NCI-H2227 (cell line): ENCODE measurements at regions not wholly inside any gene's neighbourhood (a gene's known extent, or its start where the extent isn't known, plus 50 kb on each side); places are given as distances from the start of the nearest gene placed in this dataset.

Experiments used
- DNase-seq: peaks from one replicate; lab custom pipeline; 2025; ENCODE audit not compliant: unreplicated experiment; lab: John Stamatoyannopoulos, UW

DNA sequence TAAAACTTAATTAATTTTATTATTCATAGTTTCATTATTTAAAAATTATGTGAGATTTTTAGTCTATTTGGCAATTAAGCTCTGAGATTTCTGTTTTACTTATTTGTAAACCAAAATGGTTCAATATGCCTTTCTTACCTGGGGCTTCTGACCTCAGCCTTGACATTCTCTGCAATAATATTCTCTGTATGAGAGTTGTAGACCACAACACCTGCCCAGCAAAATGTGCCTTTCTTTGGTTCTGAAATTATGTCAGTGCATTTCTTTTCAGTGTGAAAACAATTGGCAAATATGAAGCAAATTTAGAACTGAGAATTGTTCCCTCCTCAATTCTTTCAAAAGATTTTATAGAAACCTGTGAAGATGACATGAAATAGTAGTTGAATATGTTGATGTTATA, 426.4 kb upstream of the FZD8 start:
- no peak for DNase-seq

- no peak for DNase-seq
These were observed 425.7 kb upstream of the FZD8 start for GRCh38 chr10:36067748-36068147.

DNA sequence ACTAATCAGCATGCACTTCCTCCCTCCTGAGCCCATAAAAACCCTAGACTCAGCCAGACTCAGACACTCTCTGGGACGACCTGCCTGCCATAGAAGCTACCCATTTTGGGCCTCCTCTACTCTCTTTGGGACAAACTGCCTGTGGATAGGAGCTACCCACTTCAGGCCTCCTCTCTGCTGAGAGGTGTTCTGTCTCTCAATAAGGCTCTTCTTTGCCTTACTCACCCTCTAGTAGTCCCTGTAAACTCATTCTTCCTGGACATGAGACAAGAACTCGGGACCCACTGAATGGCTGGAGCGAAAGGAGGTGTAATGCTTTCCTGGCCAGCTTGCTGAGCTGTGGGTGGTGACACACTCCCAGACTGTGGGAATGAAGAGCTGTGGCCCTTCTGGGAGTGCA, 424.8 kb upstream of the FZD8 start:
- DNase-seq: no peak

GRCh38 chr10:36066102-36066501, 424.0 kb upstream of the FZD8 start:
- no peak for DNase-seq

DNA sequence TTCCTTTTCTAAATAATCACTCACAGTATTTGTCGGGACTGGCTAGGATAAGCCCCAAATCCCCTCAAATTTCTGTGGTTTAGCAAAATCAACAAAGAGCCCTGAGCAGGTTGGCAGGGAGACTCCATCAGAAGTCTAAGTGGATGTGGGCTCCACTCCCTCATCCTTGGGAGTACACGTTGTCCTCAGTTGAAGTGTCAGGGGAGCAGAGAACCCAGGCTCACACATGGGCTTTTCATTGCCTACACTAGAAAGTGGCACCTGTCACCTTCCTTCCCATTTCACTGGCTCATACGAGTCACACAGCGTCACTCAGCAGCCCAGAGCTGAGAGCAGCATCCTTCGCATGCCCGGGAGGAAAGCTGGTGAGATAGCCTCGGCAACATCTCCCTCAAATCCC, 421.3 kb upstream of the FZD8 start:
- no peak for DNase-seq

GRCh38 chr10:36057731-36058130, 415.6 kb upstream of the FZD8 start:
- no peak for DNase-seq

GRCh38 chr10:36057180-36057579, 415.1 kb upstream of the FZD8 start:
- DNase-seq: no peak

DNA sequence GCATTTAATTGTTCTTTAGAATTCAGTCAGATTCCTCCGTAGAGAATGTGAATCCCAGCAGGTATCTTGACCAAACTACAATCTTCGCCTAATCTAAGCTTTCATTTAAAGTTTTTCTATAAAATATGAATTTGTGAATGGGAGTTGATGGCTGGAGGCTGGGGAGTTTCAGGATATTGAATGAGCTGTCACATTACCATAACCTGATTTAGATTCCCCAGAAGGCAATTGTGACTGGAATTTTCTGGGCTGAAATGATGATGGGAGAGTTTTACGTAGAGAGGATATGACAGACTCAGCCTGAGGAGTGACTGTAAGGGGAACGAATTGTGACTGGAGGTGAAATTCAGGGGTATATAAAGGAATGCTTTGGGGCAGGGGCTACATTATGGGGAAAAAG, 411.7 kb upstream of the FZD8 start:
- DNase-seq: no peak

GRCh38 chr10:36053271-36053670, 411.2 kb upstream of the FZD8 start:
- no peak for DNase-seq

- no peak for DNase-seq
These were observed 409.4 kb upstream of the FZD8 start for GRCh38 chr10:36051500-36051991.

DNA sequence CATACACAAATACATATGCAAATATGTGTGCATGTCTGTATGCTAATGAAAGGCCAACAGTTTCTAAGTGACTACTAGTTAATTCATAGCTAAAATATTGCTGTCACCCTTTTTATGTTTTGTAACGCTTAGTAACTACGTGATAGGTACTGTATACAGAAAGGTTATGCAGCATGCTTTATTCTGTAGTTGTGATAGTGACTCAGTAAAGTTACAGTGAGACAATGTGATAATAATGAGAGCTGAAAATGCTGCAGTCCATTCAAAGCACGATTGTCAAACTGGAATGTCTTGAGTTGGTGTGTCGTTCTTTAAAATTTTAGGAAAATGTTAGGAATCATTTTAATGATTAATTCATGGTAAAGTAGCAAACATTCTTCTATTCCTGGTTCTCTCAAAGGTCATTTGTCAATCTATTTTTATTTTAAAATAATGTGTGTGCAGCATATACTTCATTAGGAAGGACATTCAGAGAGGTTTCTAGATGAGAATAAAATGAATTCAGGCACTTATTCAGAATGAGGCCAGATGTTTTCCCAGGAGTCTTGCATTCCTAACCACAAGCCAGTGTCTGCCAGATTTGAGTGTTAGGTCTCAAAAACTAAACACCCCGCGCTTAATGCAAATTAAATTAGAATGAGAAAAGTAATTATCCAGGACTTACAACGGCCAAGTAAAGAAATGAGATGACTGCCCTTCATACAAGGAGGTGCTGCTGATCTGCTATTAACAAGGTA, 408.8 kb upstream of the FZD8 start:
- DNase-seq: no peak

DNA sequence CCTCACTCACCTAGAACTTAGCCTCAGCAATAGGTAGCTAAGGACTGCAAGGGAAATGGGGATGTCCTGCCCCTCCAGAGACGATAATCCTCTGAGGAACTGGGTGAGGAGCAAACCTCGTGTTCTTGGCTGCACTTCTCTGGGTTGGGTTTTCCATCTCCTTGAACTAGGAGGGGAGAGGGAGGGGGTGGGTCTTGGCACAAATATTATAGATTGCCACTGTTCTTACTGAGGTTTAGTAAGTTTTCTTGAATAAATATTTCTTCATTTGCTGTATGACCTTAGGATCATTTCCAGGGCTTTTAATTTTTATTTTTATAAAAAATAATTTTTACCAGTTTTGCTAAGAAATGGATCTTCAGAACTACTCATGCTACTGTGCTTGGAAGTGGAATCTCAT, 406.7 kb upstream of the FZD8 start:
- DNase-seq: no peak

DNA sequence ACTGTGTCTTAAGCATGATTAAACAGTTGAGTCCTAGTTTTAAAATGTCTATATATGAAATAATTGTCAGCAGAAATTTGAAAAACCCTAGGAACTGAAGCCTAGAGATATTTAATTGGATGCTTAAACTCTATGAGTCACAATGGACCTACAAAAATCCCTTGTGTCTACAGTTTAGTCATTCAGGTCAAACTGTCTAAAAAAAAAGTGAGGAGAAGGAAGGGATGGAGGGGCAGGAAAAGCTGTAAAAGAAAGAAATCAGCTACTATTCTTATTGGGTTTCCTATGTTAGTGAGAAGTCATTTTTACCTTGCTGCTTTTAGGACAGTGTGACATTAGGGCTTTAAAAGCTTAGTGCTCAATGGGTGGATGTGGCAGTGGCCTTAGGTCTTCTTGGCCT, 406.1 kb upstream of the FZD8 start:
- no peak for DNase-seq

GRCh38 chr10:36042135-36042534, 400.0 kb upstream of the FZD8 start:
- DNase-seq: no peak

DNA sequence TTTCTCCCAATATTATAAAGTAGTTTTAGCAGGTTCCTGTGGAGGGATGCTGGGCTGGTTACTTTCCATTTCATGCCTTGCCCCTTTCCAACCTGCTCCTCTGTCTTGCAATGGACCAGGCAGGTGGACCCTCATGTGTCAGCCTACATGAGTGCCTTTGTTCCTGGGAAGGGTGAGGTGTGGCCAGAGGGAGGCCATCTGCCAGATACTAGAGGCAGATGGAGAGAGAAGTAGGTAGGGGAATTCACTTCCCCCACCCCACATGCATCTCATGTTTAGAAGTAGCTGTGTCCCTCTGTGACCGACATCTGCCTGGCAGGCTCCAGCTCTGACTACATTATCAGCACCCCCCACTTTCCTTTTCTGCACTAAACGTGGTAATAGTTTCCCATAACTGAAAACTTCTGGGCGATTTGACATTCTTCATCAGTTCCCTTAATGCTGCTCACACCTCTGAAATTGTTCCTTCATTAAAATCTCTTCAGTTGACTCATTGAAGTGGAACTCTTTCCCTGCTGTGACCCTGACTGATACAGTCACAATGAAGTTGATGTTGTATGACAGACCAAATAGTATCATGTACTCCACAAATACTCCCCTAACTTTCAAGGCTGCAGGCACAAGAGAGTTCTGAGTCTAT, 396.3 kb upstream of the FZD8 start:
- DNase-seq: no peak

DNA sequence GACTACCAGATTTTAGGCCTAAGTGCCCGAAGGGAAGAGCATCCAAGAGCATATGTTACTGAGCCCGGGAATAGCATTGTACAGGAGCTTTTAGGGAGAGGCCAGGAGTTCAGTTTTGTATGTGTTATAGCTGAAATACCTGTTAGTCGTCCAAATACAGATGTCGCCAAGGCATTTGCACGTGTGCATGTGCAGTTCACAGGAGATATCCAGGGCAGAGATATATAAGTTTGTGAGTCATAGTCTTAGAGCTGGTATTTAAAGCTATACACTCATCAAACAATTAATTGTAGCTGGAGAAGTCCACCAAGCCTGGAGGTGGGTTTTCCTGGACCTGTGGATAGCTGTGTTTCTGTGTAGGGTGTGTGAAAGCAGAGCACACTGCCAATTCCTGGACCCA, 394.0 kb upstream of the FZD8 start:
- no peak for DNase-seq

DNA sequence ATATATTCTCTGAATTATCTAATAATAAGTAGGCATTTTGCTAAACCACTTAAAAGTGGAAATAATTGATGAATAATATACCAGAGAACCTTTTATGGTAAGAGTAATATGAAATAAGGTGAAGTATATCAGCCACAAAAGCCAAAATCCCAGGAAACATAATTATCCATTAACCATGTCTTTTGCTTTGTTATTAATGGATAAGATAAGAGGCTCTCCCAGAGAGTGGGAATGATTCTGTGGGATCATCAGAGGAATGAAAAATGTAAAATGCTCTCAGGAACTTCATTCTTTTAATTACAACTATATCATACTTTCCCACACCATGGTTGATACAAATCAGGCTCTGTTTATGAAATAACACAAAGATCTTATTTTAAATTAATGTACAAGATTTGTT, 391.7 kb upstream of the FZD8 start:
- DNase-seq: no peak

DNA sequence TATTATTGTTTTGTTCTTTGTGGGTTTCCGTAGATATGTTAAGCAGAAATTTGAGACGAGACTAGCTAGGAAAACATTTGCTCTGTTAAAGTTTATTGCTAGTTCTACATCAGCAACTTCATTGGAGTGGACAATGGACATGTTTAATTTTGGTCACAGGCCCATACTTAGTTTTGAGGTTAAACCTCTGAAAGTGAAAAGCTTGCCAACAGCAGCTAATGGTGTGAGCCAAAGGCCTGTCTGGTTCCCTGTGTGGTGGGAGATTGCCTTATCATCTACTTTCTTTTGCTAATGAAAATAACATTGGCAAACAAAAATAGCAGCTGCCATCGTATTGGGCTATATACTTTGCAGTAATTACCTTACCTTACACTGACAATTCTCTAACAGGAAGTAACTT, 388.4 kb upstream of the FZD8 start:
- DNase-seq: no peak

DNA sequence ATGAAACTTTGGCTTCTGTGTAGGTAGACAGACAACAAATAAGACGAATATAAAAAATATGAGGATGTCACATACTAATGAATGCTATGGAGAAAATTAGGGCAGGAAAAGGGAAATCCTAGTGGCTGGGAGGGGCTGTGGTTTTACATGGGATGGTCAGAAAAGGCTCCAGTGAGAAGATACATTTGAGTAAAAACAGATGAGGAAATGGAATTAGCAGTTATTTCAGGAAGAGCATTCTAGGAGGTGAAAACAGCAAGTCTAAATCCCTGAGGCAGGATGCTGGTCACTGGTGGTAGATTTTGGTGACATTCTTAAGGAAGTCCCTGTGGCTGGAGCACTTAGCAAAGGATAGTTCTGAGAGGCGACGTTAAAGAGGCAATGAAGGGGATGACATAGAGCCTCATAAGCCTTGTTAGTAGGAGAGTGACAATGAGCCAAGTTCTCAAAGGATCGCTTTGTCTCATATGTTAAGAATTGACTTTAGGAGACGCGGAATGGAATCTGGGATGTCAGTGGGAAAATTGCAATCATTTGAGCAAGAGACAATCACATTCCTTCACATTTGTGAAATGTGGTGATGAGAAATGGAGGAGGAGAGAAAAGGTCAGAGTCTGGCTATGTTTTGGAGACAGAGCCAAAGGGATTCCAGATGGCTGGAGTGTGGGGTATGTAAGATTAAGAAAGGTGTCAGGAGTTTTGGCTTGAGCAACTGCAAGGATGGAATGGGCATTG, 384.7 kb upstream of the FZD8 start:
- DNase-seq: no peak

DNA sequence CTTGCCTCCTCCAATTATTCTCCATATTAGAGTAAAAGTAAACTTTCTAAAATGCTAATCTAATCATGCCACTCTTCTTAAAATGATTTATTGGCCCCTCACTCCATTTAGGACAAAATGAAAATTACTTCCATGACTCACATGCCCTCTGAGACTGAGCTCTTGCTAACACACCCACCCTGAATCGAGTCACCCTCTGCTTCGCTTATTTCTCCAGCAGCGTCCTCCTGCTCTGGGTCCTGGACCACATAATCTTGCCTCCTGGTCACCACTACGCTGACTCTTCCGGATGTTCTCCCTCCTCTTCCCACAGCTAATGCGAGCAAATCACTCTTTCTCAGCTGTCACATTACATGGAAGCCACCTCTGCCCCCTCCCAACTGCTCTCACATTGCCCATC, 384.0 kb upstream of the FZD8 start:
- DNase-seq: no peak

DNA sequence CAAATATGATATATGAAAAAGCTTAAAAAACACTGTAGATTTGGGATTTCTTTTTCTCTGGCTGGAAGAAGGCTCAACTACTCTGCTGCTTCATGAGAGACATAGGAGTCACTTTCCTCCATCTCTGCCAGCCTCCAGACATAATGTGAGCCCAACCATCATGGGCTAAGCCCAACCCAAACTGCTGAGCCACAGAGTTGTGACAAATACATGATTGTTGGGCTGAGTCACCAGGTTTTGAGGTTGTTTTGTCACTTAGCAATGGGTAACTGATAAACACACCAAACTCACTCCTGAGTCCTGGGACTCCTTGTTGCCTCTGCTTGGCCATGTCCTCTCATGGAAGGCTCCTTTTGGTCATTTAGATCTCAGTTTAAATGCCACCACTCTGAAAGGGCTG, 381.8 kb upstream of the FZD8 start:
- DNase-seq: no peak

GRCh38 chr10:36021096-36021495, 379.0 kb upstream of the FZD8 start:
- DNase-seq: no peak
